ENCODE measurements at regions not wholly inside any gene's neighbourhood (a gene's known extent, or its start where the extent isn't known, plus 50 kb on each side); places are given as distances from the start of the nearest gene placed in this dataset.

GRCh38 chrX:46404774-46405173, 140.4 kb downstream of the ZNF674 start:
- TF ChIP-seq NFAT5 (CRISPR knock-in tag; IDR thresholded peaks at IDR 0.05) (no peak), ZNF660 (CRISPR knock-in tag; IDR thresholded peaks at IDR 0.05; ENCODE audit: borderline replicate concordance, low read depth) (no peak), KDM5A (IDR thresholded peaks at IDR 0.05; ENCODE audit: borderline replicate concordance, low read length) (no peak), CTCF (CRISPR knock-in tag; IDR thresholded peaks at IDR 0.05) (no peak), MZF1 (CRISPR knock-in tag; IDR thresholded peaks at IDR 0.05; ENCODE audit: borderline replicate concordance) (no peak), JUN (CRISPR knock-in tag; IDR thresholded peaks at IDR 0.05) (no peak), ZNF501 (CRISPR knock-in tag; IDR thresholded peaks at IDR 0.05) (no peak), RNF2 (conservative IDR thresholded peaks at IDR 0.05; ENCODE audit: low read depth) (no peak), ZNF232 (CRISPR knock-in tag; IDR thresholded peaks at IDR 0.05; ENCODE audit: borderline replicate concordance) (no peak)
- TF ChIP-seq, protein P1, sequence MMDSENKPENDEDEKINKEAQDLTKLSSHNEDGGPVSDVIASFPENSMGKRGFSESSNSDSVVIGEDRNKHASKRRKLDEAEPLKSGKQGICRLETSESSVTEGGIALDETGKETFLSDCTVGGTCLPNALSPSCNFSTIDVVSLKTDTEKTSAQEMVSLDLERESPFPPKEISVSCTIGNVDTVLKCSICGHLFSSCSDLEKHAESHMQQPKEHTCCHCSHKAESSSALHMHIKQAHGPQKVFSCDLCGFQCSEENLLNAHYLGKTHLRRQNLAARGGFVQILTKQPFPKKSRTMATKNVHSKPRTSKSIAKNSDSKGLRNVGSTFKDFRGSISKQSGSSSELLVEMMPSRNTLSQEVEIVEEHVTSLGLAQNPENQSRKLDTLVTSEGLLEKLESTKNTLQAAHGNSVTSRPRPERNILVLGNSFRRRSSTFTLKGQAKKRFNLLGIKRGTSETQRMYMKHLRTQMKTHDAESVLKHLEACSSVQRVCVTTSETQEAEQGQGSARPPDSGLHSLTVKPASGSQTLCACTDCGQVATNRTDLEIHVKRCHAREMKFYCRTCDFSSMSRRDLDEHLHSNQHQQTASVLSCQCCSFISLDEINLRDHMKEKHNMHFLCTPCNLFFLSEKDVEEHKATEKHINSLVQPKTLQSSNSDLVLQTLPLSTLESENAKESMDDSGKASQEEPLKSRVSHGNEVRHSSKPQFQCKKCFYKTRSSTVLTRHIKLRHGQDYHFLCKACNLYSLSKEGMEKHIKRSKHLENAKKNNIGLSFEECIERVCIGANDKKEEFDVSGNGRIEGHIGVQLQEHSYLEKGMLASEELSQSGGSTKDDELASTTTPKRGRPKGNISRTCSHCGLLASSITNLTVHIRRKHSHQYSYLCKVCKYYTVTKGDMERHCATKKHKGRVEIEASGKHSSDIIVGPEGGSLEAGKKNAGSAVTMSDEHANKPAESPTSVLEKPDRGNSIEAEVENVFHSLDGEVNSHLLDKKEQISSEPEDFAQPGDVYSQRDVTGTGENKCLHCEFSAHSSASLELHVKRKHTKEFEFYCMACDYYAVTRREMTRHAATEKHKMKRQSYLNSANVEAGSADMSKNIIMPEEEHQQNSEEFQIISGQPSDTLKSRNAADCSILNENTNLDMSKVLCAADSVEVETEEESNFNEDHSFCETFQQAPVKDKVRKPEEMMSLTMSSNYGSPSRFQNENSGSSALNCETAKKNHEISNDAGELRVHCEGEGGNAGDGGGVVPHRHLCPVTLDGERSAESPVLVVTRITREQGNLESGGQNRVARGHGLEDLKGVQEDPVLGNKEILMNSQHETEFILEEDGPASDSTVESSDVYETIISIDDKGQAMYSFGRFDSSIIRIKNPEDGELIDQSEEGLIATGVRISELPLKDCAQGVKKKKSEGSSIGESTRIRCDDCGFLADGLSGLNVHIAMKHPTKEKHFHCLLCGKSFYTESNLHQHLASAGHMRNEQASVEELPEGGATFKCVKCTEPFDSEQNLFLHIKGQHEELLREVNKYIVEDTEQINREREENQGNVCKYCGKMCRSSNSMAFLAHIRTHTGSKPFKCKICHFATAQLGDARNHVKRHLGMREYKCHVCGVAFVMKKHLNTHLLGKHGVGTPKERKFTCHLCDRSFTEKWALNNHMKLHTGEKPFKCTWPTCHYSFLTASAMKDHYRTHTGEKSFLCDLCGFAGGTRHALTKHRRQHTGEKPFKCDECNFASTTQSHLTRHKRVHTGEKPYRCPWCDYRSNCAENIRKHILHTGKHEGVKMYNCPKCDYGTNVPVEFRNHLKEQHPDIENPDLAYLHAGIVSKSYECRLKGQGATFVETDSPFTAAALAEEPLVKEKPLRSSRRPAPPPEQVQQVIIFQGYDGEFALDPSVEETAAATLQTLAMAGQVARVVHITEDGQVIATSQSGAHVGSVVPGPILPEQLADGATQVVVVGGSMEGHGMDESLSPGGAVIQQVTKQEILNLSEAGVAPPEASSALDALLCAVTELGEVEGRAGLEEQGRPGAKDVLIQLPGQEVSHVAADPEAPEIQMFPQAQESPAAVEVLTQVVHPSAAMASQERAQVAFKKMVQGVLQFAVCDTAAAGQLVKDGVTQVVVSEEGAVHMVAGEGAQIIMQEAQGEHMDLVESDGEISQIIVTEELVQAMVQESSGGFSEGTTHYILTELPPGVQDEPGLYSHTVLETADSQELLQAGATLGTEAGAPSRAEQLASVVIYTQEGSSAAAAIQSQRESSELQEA (CRISPR knock-in tag; IDR thresholded peaks at IDR 0.05; ENCODE audit: not compliant biosample characterization), result no peak
